ENCODE measurements at regions not wholly inside any gene's neighbourhood (a gene's known extent, or its start where the extent isn't known, plus 50 kb on each side); places are given as distances from the start of the nearest gene placed in this dataset.

GRCh38 chr12:83408851-83409250, 722.1 kb downstream of the TMTC2 start:
- DNase-seq: no peak

GRCh38 chr12:83408146-83408545, 721.4 kb downstream of the TMTC2 start:
- no peak for DNase-seq

- DNase-seq: no peak
Measured at GRCh38 chr12:83404521-83404920, 717.8 kb downstream of the TMTC2 start.

GRCh38 chr12:83390186-83390585, 703.5 kb downstream of the TMTC2 start:
- DNase-seq: no peak

- no peak for DNase-seq
Measured at GRCh38 chr12:83389237-83389996, 702.7 kb downstream of the TMTC2 start.

GRCh38 chr12:83388551-83388950, 701.8 kb downstream of the TMTC2 start:
- no peak for DNase-seq

- no peak for DNase-seq
Measured at GRCh38 chr12:83386527-83387264, 700.0 kb downstream of the TMTC2 start.

- no peak for DNase-seq
Measured at GRCh38 chr12:83378186-83378727, 691.6 kb downstream of the TMTC2 start.

- DNase-seq: no peak
Measured at GRCh38 chr12:83365317-83365716, 678.6 kb downstream of the TMTC2 start.

- no peak for DNase-seq
Measured at GRCh38 chr12:83361475-83361874, 674.8 kb downstream of the TMTC2 start.

- no peak for DNase-seq
Measured at GRCh38 chr12:83361071-83361470, 674.4 kb downstream of the TMTC2 start.

- DNase-seq: no peak
Measured at GRCh38 chr12:83349907-83350611, 663.4 kb downstream of the TMTC2 start.

GRCh38 chr12:83346333-83346732, 659.6 kb downstream of the TMTC2 start:
- DNase-seq: no peak

GRCh38 chr12:83343767-83344166, 657.1 kb downstream of the TMTC2 start:
- DNase-seq: no peak

- DNase-seq: no peak
Measured at GRCh38 chr12:83335748-83336147, 649.0 kb downstream of the TMTC2 start.

- DNase-seq: no peak
Measured at GRCh38 chr12:83326666-83327065, 640.0 kb downstream of the TMTC2 start.

GRCh38 chr12:83323866-83324265, 637.2 kb downstream of the TMTC2 start:
- no peak for DNase-seq

GRCh38 chr12:83322809-83323208, 636.1 kb downstream of the TMTC2 start:
- no peak for DNase-seq

GRCh38 chr12:83321971-83322370, 635.3 kb downstream of the TMTC2 start:
- no peak for DNase-seq

GRCh38 chr12:83320350-83320749, 633.6 kb downstream of the TMTC2 start:
- no peak for DNase-seq

GRCh38 chr12:83318386-83319098, 631.8 kb downstream of the TMTC2 start:
- DNase-seq: peak in 1 of 2 donors; percentile 1

- DNase-seq: no peak
Measured at GRCh38 chr12:83317595-83317994, 630.9 kb downstream of the TMTC2 start.

- DNase-seq: no peak
Measured at GRCh38 chr12:83313827-83314226, 627.1 kb downstream of the TMTC2 start.

Data from CD4-positive, alpha-beta T cell treated with Interleukin-4 for 1 hour (primary cell).